ENCODE measurements at regions not wholly inside any gene's neighbourhood (a gene's known extent, or its start where the extent isn't known, plus 50 kb on each side); places are given as distances from the start of the nearest gene placed in this dataset.

- ChIA-PET CTCF (no interaction called here), POLR2A (no interaction called here)
- Mint-ChIP-seq H3K27me3 (ENCODE audit: insufficient read depth, unreplicated experiment) (peaks cover 12% of the 10 kb centered on the region), H3K9me3 (ENCODE audit: unreplicated experiment) (no peaks in the 10 kb centered on the region), H3K27ac (ENCODE audit: low read depth, unreplicated experiment) (no peak overlapping the region), H3K4me3 (ENCODE audit: unreplicated experiment) (no peak overlapping the region), H3K4me1 (ENCODE audit: insufficient read depth, unreplicated experiment) (no peaks in the 10 kb centered on the region), H3K36me3 (ENCODE audit: insufficient read depth, unreplicated experiment) (no peaks in the 10 kb centered on the region)
- DNase-seq (ENCODE audit: unreplicated experiment): no peak
- TF ChIP-seq, protein P1, sequence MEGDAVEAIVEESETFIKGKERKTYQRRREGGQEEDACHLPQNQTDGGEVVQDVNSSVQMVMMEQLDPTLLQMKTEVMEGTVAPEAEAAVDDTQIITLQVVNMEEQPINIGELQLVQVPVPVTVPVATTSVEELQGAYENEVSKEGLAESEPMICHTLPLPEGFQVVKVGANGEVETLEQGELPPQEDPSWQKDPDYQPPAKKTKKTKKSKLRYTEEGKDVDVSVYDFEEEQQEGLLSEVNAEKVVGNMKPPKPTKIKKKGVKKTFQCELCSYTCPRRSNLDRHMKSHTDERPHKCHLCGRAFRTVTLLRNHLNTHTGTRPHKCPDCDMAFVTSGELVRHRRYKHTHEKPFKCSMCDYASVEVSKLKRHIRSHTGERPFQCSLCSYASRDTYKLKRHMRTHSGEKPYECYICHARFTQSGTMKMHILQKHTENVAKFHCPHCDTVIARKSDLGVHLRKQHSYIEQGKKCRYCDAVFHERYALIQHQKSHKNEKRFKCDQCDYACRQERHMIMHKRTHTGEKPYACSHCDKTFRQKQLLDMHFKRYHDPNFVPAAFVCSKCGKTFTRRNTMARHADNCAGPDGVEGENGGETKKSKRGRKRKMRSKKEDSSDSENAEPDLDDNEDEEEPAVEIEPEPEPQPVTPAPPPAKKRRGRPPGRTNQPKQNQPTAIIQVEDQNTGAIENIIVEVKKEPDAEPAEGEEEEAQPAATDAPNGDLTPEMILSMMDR (IDR thresholded peaks at IDR 0.05; ENCODE audit: unreplicated experiment): no peak
- BruUV-seq (replicated peaks): no TSS peak
- intact Hi-C loops (cut with micrococcal nuclease): no loop called here
Observed at GRCh38 chr7:88638583-88638982, 120.9 kb upstream of the ZNF804B start.

DNA sequence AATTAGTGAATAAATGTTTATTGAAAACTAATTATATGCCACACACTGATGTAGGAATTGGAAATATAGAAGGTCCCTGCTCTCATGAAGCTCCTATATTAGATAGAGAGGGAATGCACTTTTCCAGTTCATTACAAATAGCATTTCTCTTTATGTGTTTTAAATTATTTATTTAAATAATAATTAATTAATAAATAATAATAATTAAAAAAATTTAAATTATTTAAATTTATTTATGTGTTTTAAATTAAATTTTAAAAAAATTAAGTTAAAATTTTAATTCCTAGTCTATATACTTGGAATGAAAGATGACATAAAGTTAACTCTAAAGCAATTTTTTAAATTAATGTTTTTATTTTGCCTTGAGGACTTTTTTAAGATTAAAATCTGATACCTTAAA, 121.7 kb upstream of the ZNF804B start:
- no peaks in the 10 kb centered on the region for H3K9me3 Mint-ChIP-seq (ENCODE audit: unreplicated experiment)
- no peaks in the 10 kb centered on the region for H3K4me1 Mint-ChIP-seq (ENCODE audit: insufficient read depth, unreplicated experiment)
- no TSS peak for BruUV-seq (replicated peaks)
- DNase-seq (ENCODE audit: unreplicated experiment): no peak
- peaks cover 12% of the 10 kb centered on the region for H3K27me3 Mint-ChIP-seq (ENCODE audit: insufficient read depth, unreplicated experiment)
- H3K36me3 Mint-ChIP-seq (ENCODE audit: insufficient read depth, unreplicated experiment): no peaks in the 10 kb centered on the region
- no peak overlapping the region for H3K4me3 Mint-ChIP-seq (ENCODE audit: unreplicated experiment)
- no peak overlapping the region for H3K27ac Mint-ChIP-seq (ENCODE audit: low read depth, unreplicated experiment)
- ChIA-PET CTCF (no interaction called here), POLR2A (no interaction called here)
- intact Hi-C loops (cut with micrococcal nuclease): no loop called here
- TF ChIP-seq, protein P1 (IDR thresholded peaks at IDR 0.05; ENCODE audit: unreplicated experiment): no peak

DNA sequence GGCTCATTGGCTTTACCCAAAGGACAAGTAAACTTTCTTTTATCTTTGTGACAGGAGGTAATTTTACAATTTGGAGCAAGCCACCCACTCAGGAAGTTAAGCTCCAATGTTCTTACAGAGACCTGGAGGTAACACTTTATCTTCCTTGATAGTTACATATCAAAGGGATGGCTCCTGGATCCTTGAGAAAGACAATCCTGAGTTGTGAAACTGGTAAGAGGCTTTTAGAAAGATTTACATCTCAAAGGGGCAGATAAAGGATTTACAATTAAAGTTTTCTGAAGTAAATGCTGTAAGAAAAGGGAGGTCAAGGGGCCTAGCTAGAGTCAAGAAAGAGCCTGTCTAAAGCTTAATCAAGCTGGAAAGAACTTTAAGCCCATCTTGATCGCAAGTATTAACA, 124.4 kb upstream of the ZNF804B start:
- intact Hi-C loops (cut with micrococcal nuclease): no loop called here
- DNase-seq (ENCODE audit: unreplicated experiment): no peak
- H3K36me3 Mint-ChIP-seq (ENCODE audit: insufficient read depth, unreplicated experiment): no peaks in the 10 kb centered on the region
- H3K9me3 Mint-ChIP-seq (ENCODE audit: unreplicated experiment): no peaks in the 10 kb centered on the region
- H3K4me1 Mint-ChIP-seq (ENCODE audit: insufficient read depth, unreplicated experiment): no peaks in the 10 kb centered on the region
- peaks cover 8% of the 10 kb centered on the region for H3K27me3 Mint-ChIP-seq (ENCODE audit: insufficient read depth, unreplicated experiment)
- ChIA-PET CTCF (no interaction called here), POLR2A (no interaction called here)
- no peak overlapping the region for H3K27ac Mint-ChIP-seq (ENCODE audit: low read depth, unreplicated experiment)
- H3K4me3 Mint-ChIP-seq (ENCODE audit: unreplicated experiment): no peak overlapping the region
- TF ChIP-seq, protein P1 (IDR thresholded peaks at IDR 0.05; ENCODE audit: unreplicated experiment): no peak
- no TSS peak for BruUV-seq (replicated peaks)

- DNase-seq (ENCODE audit: unreplicated experiment): no peak
- CTCF ChIA-PET: no interaction called here
- TF ChIP-seq, protein P1 (IDR thresholded peaks at IDR 0.05; ENCODE audit: unreplicated experiment): no peak
- intact Hi-C loops (cut with micrococcal nuclease): no loop called here
- Mint-ChIP-seq H3K9me3 (ENCODE audit: unreplicated experiment) (no peaks in the 10 kb centered on the region), H3K36me3 (ENCODE audit: insufficient read depth, unreplicated experiment) (no peaks in the 10 kb centered on the region), H3K27me3 (ENCODE audit: insufficient read depth, unreplicated experiment) (peaks cover 11% of the 10 kb centered on the region), H3K4me3 (ENCODE audit: unreplicated experiment) (no peak overlapping the region), H3K27ac (ENCODE audit: low read depth, unreplicated experiment) (no peak overlapping the region), H3K4me1 (ENCODE audit: insufficient read depth, unreplicated experiment) (no peaks in the 10 kb centered on the region)
- POLR2A ChIA-PET: no interaction called here
- no TSS peak for BruUV-seq (replicated peaks)
Observed at GRCh38 chr7:88629559-88629958, 129.9 kb upstream of the ZNF804B start.
